Stimulated activated CD8-positive, alpha-beta memory T cell treated with anti-CD3 and anti-CD28 coated beads, Interleukin-12 subunit alpha, Interleukin-12 subunit beta, amount 100 ng/mL, for 4 hours (primary cell): ENCODE measurements at regions not wholly inside any gene's neighbourhood (a gene's known extent, or its start where the extent isn't known, plus 50 kb on each side); places are given as distances from the start of the nearest gene placed in this dataset.
"Not testable (repeated sequence)": the region's sequence is repeated elsewhere in the genome, so short reads cannot be mapped to it uniquely, and the experiment has no call there.

Experiments
- DNase-seq: peaks from one replicate; pipeline ENCODE4 v3.0.0-alpha.2; 2020; ENCODE audit warnings: low read depth

DNA sequence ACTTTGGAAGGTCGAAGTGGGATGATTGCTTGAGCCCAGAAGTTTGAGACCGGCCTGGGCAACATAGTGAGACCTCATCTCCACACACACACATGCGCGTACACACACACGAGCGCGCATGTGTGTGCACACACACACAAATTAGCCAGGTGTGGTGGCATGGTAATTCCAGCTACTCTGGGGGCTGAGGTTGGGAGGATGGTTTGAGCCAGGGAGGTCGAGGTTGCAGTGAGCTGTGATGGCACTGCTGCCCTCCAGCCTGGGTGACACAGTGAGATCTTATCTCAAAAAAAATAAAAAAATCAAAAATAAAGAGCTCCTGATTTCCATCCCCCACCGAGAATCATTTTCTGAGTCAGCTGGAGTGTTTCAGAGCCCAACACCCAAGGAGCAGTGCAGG, 261.5 kb upstream of the PLGLB2 start:
- DNase-seq: not testable (repeated sequence)

DNA sequence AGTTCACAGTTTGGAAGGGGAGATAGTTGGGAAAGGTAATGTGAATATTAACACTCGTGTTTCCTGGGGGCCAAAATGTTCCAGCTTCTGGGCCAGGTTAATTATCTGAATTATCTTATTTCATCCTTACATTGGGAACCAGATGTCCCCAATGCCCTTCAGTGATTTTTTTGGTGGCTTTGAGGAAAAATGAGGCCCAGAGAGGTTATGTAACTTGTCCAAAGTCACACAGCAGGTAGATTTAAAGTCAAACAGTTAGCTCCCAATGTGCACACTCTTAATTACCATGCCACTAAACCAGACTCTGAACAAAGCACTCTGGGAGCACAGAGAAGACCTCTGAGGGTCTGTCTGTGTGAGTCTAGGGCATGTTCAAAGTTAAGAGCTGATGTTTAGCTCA, 259.9 kb upstream of the PLGLB2 start:
- DNase-seq: not testable (repeated sequence)

DNA sequence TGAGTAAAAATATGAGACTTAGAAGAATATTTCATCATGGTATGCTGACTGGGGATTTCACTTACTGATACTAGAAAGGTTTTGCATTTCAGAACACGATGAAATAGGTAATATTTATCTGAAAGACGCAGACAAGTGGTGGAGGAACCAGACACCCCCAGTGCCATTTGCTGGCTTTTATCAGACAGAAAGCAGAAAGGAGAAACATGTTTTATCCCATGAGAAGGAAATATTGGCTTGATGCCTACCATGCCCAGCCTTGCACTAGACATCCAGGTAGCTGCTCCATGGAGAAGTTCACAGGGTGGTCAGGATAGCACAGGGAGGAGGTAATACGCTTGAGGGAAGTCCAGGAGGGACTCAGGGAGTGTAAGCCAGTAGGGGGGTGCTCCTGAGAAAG, 258.9 kb upstream of the PLGLB2 start:
- not testable (repeated sequence) for DNase-seq

DNA sequence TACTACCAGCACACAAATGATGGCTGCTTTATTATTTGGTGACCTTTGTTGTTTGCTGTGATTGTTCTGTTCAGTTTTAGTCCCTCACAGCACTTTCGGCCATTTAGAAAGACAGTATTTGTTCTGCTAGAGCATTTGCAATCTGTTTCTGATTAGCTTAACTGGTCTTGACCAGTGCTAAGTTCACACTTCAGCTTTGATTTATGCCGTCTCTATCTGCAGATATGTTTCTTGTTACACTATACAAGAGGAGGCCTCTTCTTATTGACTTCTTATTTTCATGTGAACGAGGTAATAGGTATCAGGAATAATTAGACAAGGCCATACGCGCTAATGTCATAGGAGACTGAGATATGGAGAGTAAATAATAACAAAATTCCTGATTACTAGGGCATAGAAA, 253.0 kb upstream of the PLGLB2 start:
- not testable (repeated sequence) for DNase-seq

DNA sequence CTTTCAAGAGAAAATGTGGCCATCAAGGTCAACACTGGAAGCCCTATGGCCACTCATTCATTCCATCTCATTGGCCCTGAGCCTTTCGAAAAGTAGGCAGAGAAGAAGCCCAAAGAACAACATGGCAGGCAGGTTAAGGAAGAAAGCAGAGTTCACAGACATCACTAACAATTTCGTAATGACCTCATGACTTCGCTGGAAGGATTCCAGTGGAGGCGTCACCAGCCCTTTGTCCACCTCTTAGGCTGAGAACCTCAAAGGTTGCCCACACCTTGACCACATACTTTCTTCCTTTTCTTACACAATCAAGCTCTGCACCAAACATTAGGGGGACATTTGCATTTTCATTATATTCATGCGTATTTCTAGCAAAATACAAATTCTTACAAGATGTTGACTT, 252.4 kb upstream of the PLGLB2 start:
- not testable (repeated sequence) for DNase-seq

DNA sequence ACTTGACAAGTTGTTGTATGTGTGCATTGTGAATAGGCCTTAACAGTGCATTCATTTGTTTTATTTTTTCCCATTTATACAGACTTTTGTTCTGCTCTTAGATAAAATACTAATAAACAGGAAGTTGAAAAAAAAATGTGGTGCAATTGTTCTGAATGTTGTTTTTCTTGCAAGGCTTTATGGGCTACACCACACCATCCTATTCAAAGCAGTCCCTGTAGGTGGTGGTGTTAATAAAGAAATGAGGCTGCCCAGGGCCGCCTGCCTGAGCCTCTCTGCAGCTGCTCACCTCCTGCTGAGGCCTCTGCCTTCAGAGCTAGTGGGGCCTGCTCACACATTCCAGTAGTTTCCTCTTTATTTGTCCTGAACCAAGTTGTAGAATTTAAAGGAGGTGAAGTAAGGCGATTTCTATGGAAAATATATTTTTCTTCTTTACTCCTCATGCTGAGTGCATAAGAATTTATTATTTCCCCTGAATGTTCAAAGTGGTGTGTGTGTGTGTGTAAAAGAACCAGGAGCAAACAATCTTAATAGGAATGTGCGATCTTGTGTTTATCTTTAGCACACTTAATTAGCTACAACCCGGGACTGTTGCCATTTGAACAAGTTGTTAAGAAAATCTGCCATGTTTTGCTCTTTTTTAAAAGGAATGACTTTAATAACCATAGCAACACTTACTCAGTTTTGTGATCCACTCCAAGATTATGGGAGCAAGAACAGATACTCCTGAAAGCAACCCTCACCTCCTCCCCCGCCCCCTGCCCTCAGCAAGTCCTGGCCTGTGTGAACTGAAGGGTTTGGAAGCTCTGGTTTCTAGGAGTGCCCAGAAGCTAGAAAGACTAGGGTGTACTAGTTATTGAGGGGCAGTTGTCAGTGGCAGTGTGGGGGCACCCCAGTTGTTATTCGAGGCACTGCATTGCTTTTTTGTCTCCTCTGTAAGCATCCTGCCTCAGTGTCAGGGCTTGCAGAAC, 251.6 kb upstream of the PLGLB2 start:
- DNase-seq: not testable (repeated sequence)

DNA sequence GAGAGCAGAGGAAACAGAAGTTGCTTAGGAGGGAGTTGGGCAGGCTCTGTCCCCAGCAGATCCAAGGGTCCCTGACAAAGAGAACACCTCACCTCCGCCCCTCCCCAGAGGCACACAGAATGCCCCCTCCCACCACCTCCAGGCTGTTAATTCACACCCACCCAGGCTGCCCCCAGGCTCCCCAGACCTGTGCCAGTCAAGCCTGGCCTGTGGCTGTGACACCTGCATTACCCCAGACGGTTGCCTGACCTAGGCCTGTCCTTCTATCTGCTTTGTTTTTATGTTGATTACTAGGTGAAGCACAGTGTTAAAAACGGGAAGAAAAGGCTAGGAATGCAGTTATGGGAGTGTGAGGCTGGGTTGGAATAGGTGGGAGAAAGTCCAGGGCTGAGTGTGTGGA, 250.8 kb upstream of the PLGLB2 start:
- not testable (repeated sequence) for DNase-seq

DNA sequence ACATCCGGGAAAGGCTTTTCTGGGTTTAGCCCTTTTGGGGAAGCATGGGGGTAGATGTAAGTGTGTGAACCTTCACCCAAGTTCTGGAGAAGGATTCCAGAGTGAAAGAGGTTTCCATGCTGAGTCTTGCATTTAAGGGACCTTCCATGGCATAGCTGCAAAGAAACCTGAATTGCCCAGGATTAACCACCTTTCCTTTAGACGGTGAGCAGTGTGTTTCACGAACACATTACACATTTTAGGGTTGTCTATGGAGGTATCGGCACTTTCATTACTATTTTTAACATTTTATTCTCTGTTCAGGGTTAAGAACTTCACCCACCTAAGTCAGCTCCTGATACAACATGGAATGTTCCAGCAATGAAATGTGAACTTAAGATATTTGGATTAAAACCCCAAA, 250.2 kb upstream of the PLGLB2 start:
- not testable (repeated sequence) for DNase-seq

DNA sequence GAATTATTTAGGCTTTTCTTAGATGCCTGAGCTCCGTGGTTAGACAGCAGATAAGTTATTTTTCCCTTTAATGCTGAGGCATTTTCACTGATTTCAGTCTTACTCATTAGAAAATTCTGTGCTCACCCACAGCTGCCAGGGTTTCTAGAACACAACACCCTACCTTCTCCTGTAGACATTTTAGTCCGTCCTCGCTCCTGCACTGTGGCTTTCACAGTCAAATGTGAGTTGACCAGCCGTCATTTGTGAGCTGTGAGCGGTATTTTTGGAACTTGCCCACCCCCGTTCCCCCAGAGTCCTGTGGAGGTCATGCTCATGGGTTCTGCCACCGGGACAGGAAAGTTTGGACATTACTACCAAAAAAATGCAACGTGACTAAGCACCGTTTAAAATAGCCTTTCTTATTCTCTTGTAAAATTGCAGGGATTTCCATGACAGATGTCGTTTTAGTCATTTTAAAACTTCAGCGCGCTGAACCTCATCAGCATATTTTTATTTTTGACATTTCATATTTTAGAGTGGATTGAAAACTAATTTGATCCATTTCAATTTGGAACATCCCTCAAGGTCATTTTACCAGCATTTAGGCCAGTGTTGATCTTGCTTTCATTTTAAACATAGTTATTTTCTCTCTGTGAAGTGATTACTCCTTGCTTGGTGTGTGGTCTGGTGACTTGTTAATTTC, 249.6 kb upstream of the PLGLB2 start:
- DNase-seq: not testable (repeated sequence)

DNA sequence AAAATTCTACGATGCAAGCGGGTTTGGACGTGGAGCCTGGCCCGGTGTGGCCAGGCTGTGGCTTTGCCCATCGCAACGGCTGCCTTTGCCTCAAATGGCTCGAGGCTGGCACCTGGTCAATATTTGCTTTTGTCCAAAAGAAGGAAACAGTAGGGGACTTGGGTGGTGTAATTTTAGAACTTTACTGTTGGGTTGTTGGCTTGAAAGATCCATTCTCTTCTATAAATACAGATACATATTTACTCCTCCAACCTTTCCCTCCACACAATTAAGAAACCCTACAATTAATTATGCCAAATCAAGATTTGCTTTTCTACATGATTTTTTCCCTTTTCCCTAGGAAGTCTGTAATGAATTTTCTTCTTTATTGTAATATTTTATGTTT, 249.0 kb upstream of the PLGLB2 start:
- not testable (repeated sequence) for DNase-seq

DNA sequence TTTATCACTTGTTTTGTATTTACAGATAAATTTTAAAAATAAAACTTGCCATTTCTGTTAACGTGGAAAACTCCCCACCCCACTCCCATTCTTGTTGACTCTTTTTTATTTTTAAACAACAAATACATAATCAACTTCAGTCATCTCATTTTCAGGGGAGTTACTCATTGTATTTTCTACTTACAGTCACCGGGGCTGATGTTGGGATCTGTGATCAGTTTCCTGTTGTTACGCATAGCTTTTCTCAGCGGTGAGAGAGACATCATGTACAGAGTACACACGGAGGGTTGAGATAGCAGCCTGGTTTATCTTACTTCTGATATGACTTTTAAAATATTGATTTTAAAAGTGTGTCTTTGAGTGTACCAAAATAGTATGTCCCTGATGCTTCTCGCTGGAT, 248.0 kb upstream of the PLGLB2 start:
- not testable (repeated sequence) for DNase-seq

DNA sequence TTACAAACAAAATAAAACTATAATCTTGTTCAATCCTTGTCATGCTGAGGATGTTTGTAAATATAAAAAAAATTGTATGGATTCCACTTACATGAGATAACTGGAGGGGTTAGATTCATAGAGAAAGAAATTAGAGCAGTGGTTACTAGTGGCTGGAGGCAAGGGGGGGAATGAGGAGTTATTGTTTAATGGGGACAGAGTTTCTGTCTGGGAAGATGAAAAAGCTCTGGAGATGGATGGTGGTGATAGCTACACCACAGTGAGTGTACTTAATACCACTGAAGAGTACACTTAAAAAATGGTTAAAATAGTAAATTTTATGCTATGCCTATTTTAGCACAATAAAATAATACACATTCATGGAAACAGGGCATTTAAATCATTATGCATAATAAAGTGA, 247.5 kb upstream of the PLGLB2 start:
- DNase-seq: not testable (repeated sequence)

DNA sequence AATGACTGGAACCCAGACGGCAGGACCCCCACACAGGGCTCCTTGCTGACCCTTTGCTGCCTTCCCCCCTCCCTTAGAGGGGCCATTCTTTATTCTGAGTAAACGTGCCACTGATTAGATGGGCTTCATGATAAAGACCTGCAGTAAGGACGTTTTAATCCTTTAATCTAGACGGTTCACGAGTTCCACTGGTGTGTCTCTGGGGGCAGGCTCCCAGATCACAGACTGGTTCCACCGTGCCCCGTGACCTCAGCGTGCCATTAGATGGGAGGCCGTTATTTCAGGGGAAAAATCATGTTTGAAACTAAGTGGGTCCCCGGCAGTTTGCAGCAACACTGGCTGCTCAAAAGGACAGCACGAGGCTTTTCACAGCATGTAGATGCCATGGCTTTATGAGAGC, 246.9 kb upstream of the PLGLB2 start:
- not testable (repeated sequence) for DNase-seq

DNA sequence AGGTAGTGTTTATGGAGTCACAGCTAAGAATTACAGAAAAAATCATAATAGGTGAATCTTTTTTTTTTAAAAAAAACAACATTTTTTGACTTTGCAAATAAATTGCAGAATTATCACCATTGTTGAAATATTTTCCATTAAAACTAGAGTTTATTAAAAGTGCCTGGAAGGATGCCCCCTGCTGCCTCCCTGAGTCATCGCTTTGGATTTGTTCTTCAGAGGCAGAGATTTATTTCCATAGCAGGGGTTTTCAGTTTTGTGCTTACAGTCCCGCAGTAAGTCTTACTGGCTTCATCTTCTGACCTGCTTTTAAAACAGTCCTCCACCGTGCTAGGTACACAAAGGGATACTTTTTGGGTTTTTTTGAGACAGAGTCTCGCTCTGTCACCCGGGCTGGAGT, 244.9 kb upstream of the PLGLB2 start:
- not testable (repeated sequence) for DNase-seq

DNA sequence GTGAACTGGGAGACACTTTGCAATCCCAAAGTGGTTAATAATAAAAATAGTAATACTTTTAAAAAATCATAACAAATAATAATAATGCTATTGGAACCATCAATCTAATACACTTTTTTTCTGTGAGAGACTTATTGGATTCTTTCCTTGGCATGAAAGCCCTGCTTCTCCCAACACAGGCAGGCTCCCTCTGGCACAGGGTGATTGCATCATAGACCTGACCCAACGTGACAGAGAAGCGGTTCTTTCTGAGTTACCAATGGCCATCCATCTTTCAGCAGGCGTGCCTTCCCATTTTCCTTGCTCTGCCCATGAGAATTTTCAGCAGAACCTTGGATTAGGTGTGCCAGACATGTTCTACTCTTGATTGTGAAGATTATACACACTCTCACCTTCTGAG, 242.6 kb upstream of the PLGLB2 start:
- DNase-seq: not testable (repeated sequence)

DNA sequence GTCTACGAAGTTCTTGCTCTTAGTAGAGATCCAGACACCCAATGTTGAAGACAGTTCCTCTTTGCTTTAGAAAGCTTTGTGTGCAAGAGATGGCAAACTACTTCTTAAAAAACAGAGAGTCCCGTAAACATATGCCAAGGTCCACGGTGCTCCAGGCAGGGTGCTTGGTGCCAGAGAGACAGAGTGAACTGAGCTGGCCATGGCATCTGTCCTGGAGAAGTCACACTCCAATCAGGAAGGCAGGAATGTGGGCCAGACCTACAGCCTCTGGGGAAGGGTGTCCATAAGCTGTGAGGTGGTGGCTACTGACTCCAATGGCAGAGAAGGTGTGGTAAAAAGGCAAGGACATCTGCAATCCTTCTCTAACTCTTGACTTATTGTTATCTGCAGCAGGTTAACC, 242.0 kb upstream of the PLGLB2 start:
- DNase-seq: not testable (repeated sequence)

DNA sequence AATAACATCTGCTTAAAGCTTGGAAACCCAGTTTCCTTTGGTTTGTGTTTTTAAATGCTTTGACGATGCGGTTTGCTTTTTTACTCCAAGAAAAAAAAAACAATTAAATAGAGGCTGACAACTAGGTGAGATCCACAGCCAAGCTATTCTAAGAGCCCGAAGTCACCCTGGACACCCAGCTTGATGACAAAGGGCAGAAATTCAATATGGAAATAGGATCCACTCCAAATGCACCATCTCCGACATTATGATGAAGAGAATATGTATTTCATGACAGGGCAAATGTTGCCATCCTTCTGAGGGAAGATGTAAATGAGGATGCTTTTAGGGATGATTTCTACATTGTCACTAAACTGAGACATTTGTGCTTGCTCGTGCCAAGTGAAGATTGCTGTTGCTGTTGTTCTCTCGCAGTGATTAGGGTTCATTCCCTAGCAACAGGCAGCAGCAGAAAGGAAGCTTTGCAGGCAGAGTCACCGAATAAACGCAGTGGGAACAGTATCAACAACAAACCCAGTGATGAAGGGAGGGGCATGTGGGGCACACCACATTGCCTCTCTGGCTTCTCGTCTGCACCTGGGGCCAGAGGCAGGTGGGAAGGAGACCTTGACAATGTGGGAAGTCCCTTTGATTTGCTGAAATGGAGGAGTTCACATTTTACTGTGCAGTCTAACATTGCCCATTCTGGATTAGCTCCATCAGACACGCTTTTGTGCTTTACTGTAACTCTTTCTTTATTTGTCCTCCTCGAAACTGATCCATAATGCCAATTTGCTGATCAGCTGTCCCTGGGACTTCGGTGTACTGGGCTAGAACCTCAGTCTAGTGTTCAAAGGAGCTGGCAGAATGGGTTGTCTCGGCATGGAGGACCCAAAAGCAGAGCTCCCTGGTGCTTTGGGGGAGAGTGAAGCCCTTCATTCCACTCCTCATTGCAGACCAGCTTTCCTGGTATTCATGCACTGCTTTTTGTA, 240.2 kb upstream of the PLGLB2 start:
- DNase-seq: not testable (repeated sequence)

DNA sequence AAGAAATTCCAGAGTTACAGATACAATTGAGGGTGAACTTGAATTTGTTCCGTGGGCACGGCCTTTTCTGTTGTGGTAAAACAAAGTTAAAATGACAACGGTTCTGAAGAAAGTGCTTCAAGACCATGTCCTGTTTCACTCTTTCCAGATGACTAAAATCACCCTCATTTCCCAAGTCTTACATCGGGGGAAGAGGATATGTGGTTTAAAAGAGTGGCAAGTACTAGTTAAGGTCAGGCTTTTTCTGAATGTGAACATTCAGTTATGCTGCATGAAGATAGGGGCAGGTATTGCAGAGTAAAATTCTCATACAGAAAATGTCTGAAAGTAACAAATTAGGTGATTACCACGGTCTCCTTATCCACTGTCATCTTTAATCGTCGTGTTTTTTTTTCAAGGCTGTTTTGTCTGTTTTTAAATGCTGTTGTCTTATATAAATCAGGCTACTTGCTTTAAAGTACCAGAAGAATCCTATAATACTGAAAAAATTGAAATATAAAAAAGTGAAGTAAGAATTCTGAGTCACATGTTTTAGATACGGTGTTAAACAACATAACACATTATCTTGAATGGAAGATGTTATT, 236.6 kb upstream of the PLGLB2 start:
- not testable (repeated sequence) for DNase-seq

DNA sequence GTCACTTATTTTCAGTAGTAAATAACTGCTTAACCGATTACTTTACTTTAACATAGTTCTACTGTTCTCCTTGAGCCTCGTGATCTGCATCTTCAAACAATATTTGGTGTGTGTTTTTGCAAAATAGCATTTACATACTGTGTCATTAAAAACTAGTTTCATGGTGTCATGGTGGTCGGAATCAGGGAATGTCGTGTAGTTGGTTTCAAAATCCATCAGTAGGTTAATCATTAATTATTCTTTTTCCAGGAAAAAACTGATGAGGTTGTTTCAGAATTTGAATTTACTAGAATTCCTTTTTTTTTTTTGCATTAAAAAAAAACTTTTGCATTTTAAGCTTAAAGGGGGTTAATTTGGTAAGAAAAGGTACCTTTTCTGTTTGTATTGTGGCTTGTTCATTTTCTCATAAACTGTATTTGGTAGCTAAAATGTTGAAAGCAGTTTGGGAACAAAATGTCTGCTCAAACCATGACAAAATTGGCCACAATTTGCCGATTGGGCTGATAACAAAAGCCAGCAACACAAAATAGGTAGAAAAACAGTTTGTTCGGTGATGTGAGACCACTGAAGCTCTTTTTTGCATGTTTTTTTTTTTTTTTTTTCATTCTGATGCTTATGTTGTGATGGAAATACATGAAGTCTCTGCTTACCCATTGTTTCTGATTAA, 234.9 kb upstream of the PLGLB2 start:
- not testable (repeated sequence) for DNase-seq

DNA sequence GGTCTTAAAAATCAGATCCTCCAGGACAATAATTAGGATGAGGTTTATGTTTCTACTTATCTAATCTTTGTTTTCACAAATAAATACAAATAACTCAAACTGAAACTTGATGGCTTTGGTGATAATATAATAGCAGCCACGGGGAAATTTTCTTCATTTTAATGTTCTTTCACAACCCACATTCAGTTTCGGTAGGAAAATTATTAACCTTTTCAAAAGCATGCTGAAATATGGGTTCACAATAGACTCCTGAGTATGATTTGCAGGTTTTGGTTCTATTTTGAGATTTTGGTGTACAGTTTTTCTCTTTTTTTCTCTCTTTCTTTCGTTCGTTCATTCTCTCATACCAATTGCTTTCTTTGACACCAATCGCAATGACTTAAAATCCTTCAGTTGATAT, 233.9 kb upstream of the PLGLB2 start:
- DNase-seq: not testable (repeated sequence)

DNA sequence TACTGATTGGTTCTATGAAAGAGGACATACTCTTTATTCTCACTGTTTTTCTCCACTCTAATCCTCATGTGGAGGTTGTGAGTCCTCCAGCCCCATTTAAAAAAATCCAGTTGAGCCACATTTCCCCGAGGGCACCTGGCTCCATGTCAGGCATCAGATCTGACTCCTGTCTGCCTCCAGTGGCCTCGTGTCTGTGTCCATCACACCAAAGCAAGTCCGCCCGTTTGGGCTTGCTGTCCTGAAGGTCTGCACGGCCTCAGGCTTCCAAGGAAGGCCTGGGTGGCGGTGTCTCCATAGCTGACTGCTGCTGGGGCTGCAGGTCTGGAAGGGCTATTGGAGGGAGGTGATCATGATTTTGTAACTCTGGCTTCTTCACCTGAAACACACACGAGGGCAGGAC, 233.4 kb upstream of the PLGLB2 start:
- not testable (repeated sequence) for DNase-seq
